Fibroblast of lung (primary cell): ENCODE measurements at regions not wholly inside any gene's neighbourhood (a gene's known extent, or its start where the extent isn't known, plus 50 kb on each side); places are given as distances from the start of the nearest gene placed in this dataset.

Experiments used
- DNase-seq, 2 donors: peaks; one replicate each; pipeline versions ENCODE4 v3.0.0 to v3.0.0-alpha.2; 2010; ENCODE audit warnings: low read depth in 2 of 2
- H2AFZ ChIP-seq: 2 replicates; pipeline ENCODE4 v1.5.1; 2012; ENCODE audit warnings: low read length, control low read depth, inconsistent platforms
- H3K27ac ChIP-seq: 2 replicates; pipeline ENCODE4 v1.5.1; 2011; ENCODE audit warnings: low read length, control low read depth; ENCODE audit not compliant: insufficient read depth
- H3K27me3 ChIP-seq: 2 replicates; pipeline ENCODE4 v1.5.1; 2011; ENCODE audit warnings: mild to moderate bottlenecking, low read length; ENCODE audit not compliant: control insufficient read depth, insufficient read depth
- H3K36me3 ChIP-seq: 2 replicates; pipeline ENCODE4 v1.5.1; 2011; ENCODE audit warnings: low read length; ENCODE audit not compliant: control insufficient read depth, insufficient read depth
- H3K4me1 ChIP-seq: 2 replicates; pipeline ENCODE4 v1.5.1; 2011; ENCODE audit warnings: low read length; ENCODE audit not compliant: control insufficient read depth, insufficient read depth; ENCODE audit errors: extremely low read depth
- H3K4me2 ChIP-seq: 2 replicates; pipeline ENCODE4 v1.5.1; 2011; ENCODE audit warnings: low read length, control low read depth; ENCODE audit not compliant: insufficient read depth; ENCODE audit errors: extremely low read depth
- H3K4me3 ChIP-seq, 4 experiments: fragments of 200-600 bp in 1 of 4; sonication (generic) in 1 of 4; replicated peaks in 1 of 4; 2 replicates each; pipeline ENCODE4 v1.5.1; 2011 to 2016; ENCODE audit warnings: low read length in 4 of 4, low read depth in 3 of 4, mild to moderate bottlenecking in 3 of 4, control low read depth in 2 of 4, inconsistent platforms in 1 of 4, mixed read lengths in 1 of 4; ENCODE audit not compliant: insufficient read depth in 1 of 4; ENCODE audit errors: control extremely low read depth in 1 of 4
- H3K79me2 ChIP-seq: 2 replicates; pipeline ENCODE4 v1.5.1; 2012; ENCODE audit warnings: mild to moderate bottlenecking, low read length, inconsistent platforms; ENCODE audit not compliant: control insufficient read depth, insufficient read depth
- H3K9ac ChIP-seq: 2 replicates; pipeline ENCODE4 v1.5.1; 2011; ENCODE audit warnings: mild to moderate bottlenecking, low read length, control low read depth; ENCODE audit not compliant: insufficient read depth
- H3K9me3 ChIP-seq: 2 replicates; pipeline ENCODE4 v1.5.1; 2012; ENCODE audit warnings: low read depth, low read length; ENCODE audit not compliant: control insufficient read depth, insufficient read depth
- H4K20me1 ChIP-seq: 2 replicates; pipeline ENCODE4 v1.5.1; 2011; ENCODE audit warnings: low read length; ENCODE audit not compliant: control insufficient read depth, insufficient read depth; ENCODE audit errors: extremely low read depth
- EZH2 ChIP-seq: IDR thresholded peaks from 2 replicates; pipeline ENCODE4 v1.5.1; 2012; ENCODE audit warnings: low read length, control low read depth, mild to moderate bottlenecking; ENCODE audit errors: missing control alignments
- TF ChIP-seq, protein P1 (sequence below), 2 donors: IDR thresholded peaks in 1 of 2; conservative IDR thresholded peaks in 1 of 2; 1 replicate in 1 of 2; 2 replicates in 1 of 2; pipeline ENCODE4 v1.5.1; 2011 to 2012; ENCODE audit warnings: low read length in 2 of 2, control low read depth in 1 of 2, inconsistent platforms in 1 of 2, low read depth in 1 of 2, mild to moderate bottlenecking in 1 of 2

DNA sequence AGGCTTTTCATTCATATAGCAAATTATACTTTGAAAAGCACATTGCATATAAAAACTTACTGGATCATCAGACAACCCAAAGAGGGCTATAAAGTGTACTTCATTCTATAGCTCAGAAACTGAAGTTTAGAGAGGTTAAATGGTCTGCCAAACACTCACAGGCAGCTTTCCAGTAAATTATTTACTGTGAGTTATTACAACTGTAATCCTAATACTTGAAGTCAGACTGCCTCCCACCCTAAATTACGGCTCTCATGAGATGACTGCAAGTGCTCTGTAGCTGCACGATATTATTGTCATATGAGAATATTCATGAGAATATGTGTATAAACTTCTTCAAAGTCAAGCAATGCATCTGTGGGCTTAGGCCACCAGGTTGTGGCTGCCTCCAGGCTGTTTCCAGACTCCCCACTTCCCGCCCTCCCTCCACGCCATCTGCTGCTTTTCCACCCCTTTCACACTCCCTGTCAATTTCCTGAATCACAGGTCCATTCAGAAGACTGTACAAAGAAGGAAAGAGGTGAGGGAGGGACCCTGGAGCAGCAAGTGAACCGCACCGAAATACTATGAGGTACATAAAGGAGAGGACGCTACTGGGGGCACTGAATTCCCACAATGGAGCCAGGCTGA lies 111.1 kb upstream of the SPOPL start:
- Histone ChIP-seq H3K9me3 (no peaks in the 10 kb centered on the region), H3K27ac (no peak overlapping the region), H3K4me3 (no peak overlapping the region), H3K4me2 (no peak overlapping the region), H3K27me3 (no peaks in the 10 kb centered on the region), H4K20me1 (no peaks in the 10 kb centered on the region), H3K4me1 (no peaks in the 10 kb centered on the region), H3K36me3 (no peaks in the 10 kb centered on the region), H2AFZ (no peak overlapping the region), H3K9ac (no peak overlapping the region), H3K79me2 (no peaks in the 10 kb centered on the region)
- DNase-seq, result no peak
- TF ChIP-seq EZH2, result no peak
- TF ChIP-seq, protein P1, sequence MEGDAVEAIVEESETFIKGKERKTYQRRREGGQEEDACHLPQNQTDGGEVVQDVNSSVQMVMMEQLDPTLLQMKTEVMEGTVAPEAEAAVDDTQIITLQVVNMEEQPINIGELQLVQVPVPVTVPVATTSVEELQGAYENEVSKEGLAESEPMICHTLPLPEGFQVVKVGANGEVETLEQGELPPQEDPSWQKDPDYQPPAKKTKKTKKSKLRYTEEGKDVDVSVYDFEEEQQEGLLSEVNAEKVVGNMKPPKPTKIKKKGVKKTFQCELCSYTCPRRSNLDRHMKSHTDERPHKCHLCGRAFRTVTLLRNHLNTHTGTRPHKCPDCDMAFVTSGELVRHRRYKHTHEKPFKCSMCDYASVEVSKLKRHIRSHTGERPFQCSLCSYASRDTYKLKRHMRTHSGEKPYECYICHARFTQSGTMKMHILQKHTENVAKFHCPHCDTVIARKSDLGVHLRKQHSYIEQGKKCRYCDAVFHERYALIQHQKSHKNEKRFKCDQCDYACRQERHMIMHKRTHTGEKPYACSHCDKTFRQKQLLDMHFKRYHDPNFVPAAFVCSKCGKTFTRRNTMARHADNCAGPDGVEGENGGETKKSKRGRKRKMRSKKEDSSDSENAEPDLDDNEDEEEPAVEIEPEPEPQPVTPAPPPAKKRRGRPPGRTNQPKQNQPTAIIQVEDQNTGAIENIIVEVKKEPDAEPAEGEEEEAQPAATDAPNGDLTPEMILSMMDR (conservative IDR thresholded peaks at IDR 0.05 in 1 of 2, IDR thresholded peaks at IDR 0.05 in 1 of 2; ENCODE audit: low read depth in 1 of 2, low read length in 2 of 2), result no peak

DNA sequence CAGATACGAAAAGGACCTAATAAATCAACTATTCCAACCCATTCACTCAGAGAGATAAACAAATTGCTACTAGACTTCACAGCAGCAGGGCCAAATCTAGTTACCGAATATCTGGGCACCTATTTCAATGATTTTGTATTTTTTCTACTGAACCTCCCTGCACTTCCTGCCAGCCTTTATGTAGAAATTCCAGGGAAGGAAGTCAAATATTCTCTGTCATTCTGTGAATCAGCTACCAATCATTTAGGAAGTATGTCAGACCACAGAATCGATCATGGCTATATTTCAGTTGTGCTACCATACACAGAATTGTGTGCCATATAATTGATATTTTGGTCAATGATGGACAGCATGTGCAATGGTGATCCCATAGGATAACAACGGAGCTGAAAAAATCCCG lies 109.6 kb upstream of the SPOPL start:
- no peak overlapping the region for H2AFZ ChIP-seq
- H3K27ac ChIP-seq, result no peak overlapping the region
- H3K79me2 ChIP-seq, result no peaks in the 10 kb centered on the region
- no peaks in the 10 kb centered on the region for H4K20me1 ChIP-seq
- no peak overlapping the region for H3K4me2 ChIP-seq
- no peaks in the 10 kb centered on the region for H3K36me3 ChIP-seq
- no peak for TF ChIP-seq EZH2
- TF ChIP-seq, protein P1 (conservative IDR thresholded peaks at IDR 0.05 in 1 of 2, IDR thresholded peaks at IDR 0.05 in 1 of 2; ENCODE audit: low read depth in 1 of 2, low read length in 2 of 2), result no peak
- no peaks in the 10 kb centered on the region for H3K27me3 ChIP-seq
- peak in 1 of 2 donors; percentile 8 for DNase-seq
- no peak overlapping the region for H3K9ac ChIP-seq
- no peaks in the 10 kb centered on the region for H3K9me3 ChIP-seq
- H3K4me1 ChIP-seq, result no peaks in the 10 kb centered on the region
- H3K4me3 ChIP-seq, result no peak overlapping the region

DNA sequence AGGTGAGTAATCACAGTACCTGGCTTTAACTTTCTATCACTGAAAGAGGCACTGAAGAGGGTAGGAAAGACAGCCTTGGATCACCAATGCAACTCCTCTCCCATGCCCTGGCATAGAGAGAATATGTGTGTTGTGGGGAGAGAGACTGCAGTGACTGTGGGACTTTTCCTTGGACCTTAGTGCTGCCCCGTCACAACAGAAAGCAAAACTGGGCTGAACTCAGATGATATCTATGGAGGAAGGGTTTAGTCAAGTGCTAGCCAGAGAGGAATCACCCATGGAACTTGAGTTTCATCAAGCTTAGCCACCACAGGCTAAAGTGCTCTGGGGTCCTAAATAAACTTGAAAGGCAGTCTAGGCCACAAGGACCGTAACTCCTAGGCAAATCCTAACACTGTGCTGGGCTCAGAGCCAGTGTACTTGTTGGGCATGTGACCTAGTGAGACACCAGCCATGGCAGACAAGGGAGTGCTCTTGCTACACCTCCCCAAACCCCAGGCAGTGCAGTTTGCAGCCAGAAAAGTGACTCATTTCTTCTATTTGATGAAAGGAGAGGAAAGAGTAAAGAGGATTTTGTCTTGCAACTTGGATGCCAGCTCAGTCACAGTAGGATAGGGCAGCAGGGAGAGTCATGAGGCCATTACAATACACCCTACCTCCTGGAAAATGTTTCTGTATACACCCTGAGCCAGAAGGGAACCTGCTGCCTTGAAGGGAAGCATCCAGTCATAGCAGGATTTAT lies 105.8 kb upstream of the SPOPL start:
- no peak for TF ChIP-seq EZH2
- TF ChIP-seq, protein P1 (conservative IDR thresholded peaks at IDR 0.05 in 1 of 2, IDR thresholded peaks at IDR 0.05 in 1 of 2; ENCODE audit: low read depth in 1 of 2, low read length in 2 of 2), result no peak
- no peaks in the 10 kb centered on the region for H4K20me1 ChIP-seq
- no peaks in the 10 kb centered on the region for H3K4me1 ChIP-seq
- no peak overlapping the region for H2AFZ ChIP-seq
- no peak overlapping the region for H3K4me3 ChIP-seq
- H3K9ac ChIP-seq, result no peak overlapping the region
- no peaks in the 10 kb centered on the region for H3K79me2 ChIP-seq
- no peak overlapping the region for H3K4me2 ChIP-seq
- DNase-seq, result peak; percentile 66 to 89
- H3K9me3 ChIP-seq, result no peaks in the 10 kb centered on the region
- H3K27me3 ChIP-seq, result no peaks in the 10 kb centered on the region
- no peak overlapping the region for H3K27ac ChIP-seq
- no peaks in the 10 kb centered on the region for H3K36me3 ChIP-seq
